Neural progenitor cell (in vitro differentiated cells): ENCODE measurements at regions not wholly inside any gene's neighbourhood (a gene's known extent, or its start where the extent isn't known, plus 50 kb on each side); places are given as distances from the start of the nearest gene placed in this dataset.

Experiments used
- DNase-seq: peaks from one replicate; pipeline ENCODE4 v3.0.0-alpha.2; 2016; ENCODE audit warnings: low spot score
- H2AFZ ChIP-seq: fragments of 200-600 bp; sonication (generic); replicated peaks from 2 replicates; pipeline ENCODE4 v1.6.1; 2016; ENCODE audit warnings: antibody characterized with exemption
- H3F3A ChIP-seq: fragments of 200-600 bp; sonication (generic); 2 replicates; pipeline ENCODE4 v1.6.1; 2016; ENCODE audit warnings: antibody characterized with exemption, low read depth
- H3K27ac ChIP-seq: fragments of 200-600 bp; sonication (generic); 2 replicates; pipeline ENCODE4 v1.5.1; 2016; ENCODE audit warnings: mild to moderate bottlenecking
- H3K27me3 ChIP-seq: fragments of 200-600 bp; sonication (generic); 2 replicates; pipeline ENCODE4 v1.6.1; 2016; ENCODE audit warnings: mild to moderate bottlenecking, moderate library complexity
- H3K36me3 ChIP-seq: fragments of 200-600 bp; sonication (generic); 2 replicates; pipeline ENCODE4 v1.5.1; 2016
- H3K4me1 ChIP-seq: fragments of 200-600 bp; sonication (generic); 2 replicates; pipeline ENCODE4 v1.6.1; 2016; ENCODE audit warnings: mixed run types
- H3K4me2 ChIP-seq: fragments of 200-600 bp; sonication (generic); 2 replicates; pipeline ENCODE4 v1.6.1; 2016
- H3K4me3 ChIP-seq: fragments of 200-600 bp; sonication (generic); 2 replicates; pipeline ENCODE4 v1.5.1; 2016
- H3K79me2 ChIP-seq: fragments of 200-600 bp; sonication (generic); 2 replicates; pipeline ENCODE4 v1.6.1; 2016; ENCODE audit warnings: low read depth
- H3K9ac ChIP-seq: fragments of 200-600 bp; sonication (generic); 2 replicates; pipeline ENCODE4 v1.6.1; 2016
- H3K9me3 ChIP-seq: fragments of 200-600 bp; sonication (generic); 2 replicates; pipeline ENCODE4 v1.5.1; 2016; ENCODE audit warnings: low read depth
- H4K20me1 ChIP-seq: fragments of 200-600 bp; sonication (generic); 2 replicates; pipeline ENCODE4 v1.6.1; 2016; ENCODE audit warnings: low read depth
- H3K27ac Mint-ChIP-seq: 3 replicates; pipeline ENCODE4 v1.8.0; 2021; ENCODE audit warnings: mixed read lengths
- H3K27me3 Mint-ChIP-seq: 2 replicates; pipeline ENCODE4 v1.8.0; 2022; ENCODE audit warnings: low read depth, mild to moderate bottlenecking, inconsistent platforms, moderate library complexity, mixed read lengths; ENCODE audit not compliant: insufficient read depth
- H3K36me3 Mint-ChIP-seq: 3 replicates; pipeline ENCODE4 v1.8.0; 2021; ENCODE audit warnings: mixed read lengths
- H3K4me1 Mint-ChIP-seq: 3 replicates; pipeline ENCODE4 v1.8.0; 2021; ENCODE audit warnings: mixed read lengths
- H3K4me3 Mint-ChIP-seq: 3 replicates; pipeline ENCODE4 v1.8.0; 2021; ENCODE audit warnings: mild to moderate bottlenecking, moderate library complexity, mixed read lengths
- H3K9me3 Mint-ChIP-seq: 3 replicates; pipeline ENCODE4 v1.8.0; 2020; ENCODE audit warnings: mixed read lengths
- EZH2 ChIP-seq: fragments of 200-600 bp; sonication (generic); IDR thresholded peaks from 2 replicates; pipeline ENCODE4 v1.6.1; 2017; ENCODE audit warnings: antibody characterized with exemption, mild to moderate bottlenecking, moderate library complexity
- EZH2phosphoT487 ChIP-seq: fragments of 200-600 bp; sonication (generic); IDR thresholded peaks from 2 replicates; pipeline ENCODE4 v1.6.1; 2017; ENCODE audit warnings: antibody characterized with exemption
- TF ChIP-seq, protein P1 (sequence below): fragments of 200-600 bp; sonication (generic); IDR thresholded peaks from 2 replicates; pipeline ENCODE4 v1.5.1; 2017; ENCODE audit warnings: antibody characterized with exemption, mild to moderate bottlenecking

DNA sequence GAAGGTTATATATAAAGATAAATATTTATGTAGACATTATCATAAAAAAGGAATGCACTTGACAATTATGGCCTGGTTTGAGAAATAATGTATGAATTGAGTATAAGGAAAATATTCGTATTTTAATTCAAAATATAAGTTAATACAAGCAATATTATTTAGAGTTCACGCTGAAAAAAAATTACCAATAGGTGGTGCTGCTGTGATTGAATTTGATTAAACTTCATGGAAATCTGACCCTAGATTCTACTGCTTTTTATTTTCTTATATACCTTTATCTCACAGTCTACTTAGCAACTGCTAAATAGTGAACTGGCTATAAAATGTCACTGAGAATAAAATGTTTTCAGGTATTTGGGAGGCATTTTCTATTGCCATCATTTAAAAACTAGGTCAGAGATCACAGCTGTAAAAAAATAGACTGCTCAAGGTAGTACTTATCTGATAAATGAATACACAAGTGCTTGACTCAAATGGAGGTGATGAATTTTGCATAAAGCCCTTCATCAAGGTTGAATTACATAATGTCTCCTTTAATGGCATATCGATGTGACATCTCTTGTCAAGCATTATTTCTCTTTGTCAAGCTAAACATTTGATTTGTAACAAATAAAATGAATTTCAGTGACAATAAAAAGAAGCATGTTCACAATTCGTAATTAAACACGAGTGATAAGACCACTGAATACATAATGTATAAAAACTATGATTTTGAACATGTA lies 1638.8 kb upstream of the PCDH7 start:
- DNase-seq = no peak
- H3K27me3 ChIP-seq = no peaks in the 10 kb centered on the region
- H3F3A ChIP-seq = no peaks in the 10 kb centered on the region
- H3K27ac Mint-ChIP-seq = no peak overlapping the region
- no peaks in the 10 kb centered on the region for H3K36me3 ChIP-seq
- H2AFZ ChIP-seq = no peak overlapping the region
- no peak overlapping the region for H3K4me2 ChIP-seq
- H4K20me1 ChIP-seq = no peaks in the 10 kb centered on the region
- no peaks in the 10 kb centered on the region for H3K36me3 Mint-ChIP-seq
- no peak overlapping the region for H3K9ac ChIP-seq
- peaks cover 7% of the 10 kb centered on the region for H3K4me1 Mint-ChIP-seq
- TF ChIP-seq EZH2 = no peak
- TF ChIP-seq EZH2phosphoT487 = no peak
- TF ChIP-seq, protein P1, sequence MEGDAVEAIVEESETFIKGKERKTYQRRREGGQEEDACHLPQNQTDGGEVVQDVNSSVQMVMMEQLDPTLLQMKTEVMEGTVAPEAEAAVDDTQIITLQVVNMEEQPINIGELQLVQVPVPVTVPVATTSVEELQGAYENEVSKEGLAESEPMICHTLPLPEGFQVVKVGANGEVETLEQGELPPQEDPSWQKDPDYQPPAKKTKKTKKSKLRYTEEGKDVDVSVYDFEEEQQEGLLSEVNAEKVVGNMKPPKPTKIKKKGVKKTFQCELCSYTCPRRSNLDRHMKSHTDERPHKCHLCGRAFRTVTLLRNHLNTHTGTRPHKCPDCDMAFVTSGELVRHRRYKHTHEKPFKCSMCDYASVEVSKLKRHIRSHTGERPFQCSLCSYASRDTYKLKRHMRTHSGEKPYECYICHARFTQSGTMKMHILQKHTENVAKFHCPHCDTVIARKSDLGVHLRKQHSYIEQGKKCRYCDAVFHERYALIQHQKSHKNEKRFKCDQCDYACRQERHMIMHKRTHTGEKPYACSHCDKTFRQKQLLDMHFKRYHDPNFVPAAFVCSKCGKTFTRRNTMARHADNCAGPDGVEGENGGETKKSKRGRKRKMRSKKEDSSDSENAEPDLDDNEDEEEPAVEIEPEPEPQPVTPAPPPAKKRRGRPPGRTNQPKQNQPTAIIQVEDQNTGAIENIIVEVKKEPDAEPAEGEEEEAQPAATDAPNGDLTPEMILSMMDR = peak; percentile 28
- H3K4me1 ChIP-seq = no peaks in the 10 kb centered on the region
- no peaks in the 10 kb centered on the region for H3K79me2 ChIP-seq
- no peaks in the 10 kb centered on the region for H3K9me3 ChIP-seq
- H3K4me3 Mint-ChIP-seq = no peak overlapping the region
- no peaks in the 10 kb centered on the region for H3K9me3 Mint-ChIP-seq
- H3K4me3 ChIP-seq = no peak overlapping the region
- no peaks in the 10 kb centered on the region for H3K27me3 Mint-ChIP-seq
- no peak overlapping the region for H3K27ac ChIP-seq

- TF ChIP-seq EZH2 = no peak
- TF ChIP-seq EZH2phosphoT487 = no peak
- TF ChIP-seq, protein P1 = no peak
- no peak overlapping the region for H2AFZ ChIP-seq
- no peak overlapping the region for H3K27ac Mint-ChIP-seq
- no peak for DNase-seq
- no peaks in the 10 kb centered on the region for H3K9me3 ChIP-seq
- H3K36me3 Mint-ChIP-seq = no peaks in the 10 kb centered on the region
- no peaks in the 10 kb centered on the region for H3K79me2 ChIP-seq
- no peak overlapping the region for H3K4me3 ChIP-seq
- H4K20me1 ChIP-seq = no peaks in the 10 kb centered on the region
- peaks cover 3% of the 10 kb centered on the region for H3K27me3 Mint-ChIP-seq
- H3K27me3 ChIP-seq = no peaks in the 10 kb centered on the region
- no peaks in the 10 kb centered on the region for H3K9me3 Mint-ChIP-seq
- no peak overlapping the region for H3K27ac ChIP-seq
- H3K4me3 Mint-ChIP-seq = no peak overlapping the region
- no peaks in the 10 kb centered on the region for H3K36me3 ChIP-seq
- peaks cover 7% of the 10 kb centered on the region for H3K4me1 Mint-ChIP-seq
- H3K4me2 ChIP-seq = no peak overlapping the region
- H3F3A ChIP-seq = no peaks in the 10 kb centered on the region
- H3K4me1 ChIP-seq = no peaks in the 10 kb centered on the region
- H3K9ac ChIP-seq = no peak overlapping the region
Observed at GRCh38 chr4:29082684-29083083, 1637.5 kb upstream of the PCDH7 start.

DNA sequence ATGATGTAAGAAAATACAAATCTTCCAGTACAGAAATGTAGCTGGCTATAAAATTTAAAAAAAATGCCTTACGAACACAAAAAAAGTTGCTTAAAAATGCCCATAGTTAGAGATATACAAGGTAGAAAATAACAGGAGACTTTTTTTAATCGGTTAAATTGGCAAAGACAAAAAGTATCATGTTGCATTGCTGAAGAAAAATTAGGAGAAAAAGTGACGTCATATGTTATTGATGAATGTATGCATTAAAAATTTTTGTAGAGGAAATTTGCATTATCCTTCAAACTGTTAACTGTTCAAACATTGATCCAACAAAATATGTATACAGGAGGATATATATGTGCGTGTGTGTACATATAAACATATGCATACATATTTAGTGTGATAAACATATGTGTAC lies 1634.4 kb upstream of the PCDH7 start:
- peaks cover 3% of the 10 kb centered on the region for H3K27me3 Mint-ChIP-seq
- Histone ChIP-seq H3K27me3 (no peaks in the 10 kb centered on the region), H3F3A (no peaks in the 10 kb centered on the region), H4K20me1 (no peaks in the 10 kb centered on the region), H3K4me2 (no peak overlapping the region), H2AFZ (no peak overlapping the region), H3K9ac (no peak overlapping the region), H3K79me2 (no peaks in the 10 kb centered on the region), H3K4me3 (no peak overlapping the region), H3K4me1 (no peaks in the 10 kb centered on the region), H3K27ac (no peak overlapping the region), H3K9me3 (no peaks in the 10 kb centered on the region), H3K36me3 (no peaks in the 10 kb centered on the region)
- TF ChIP-seq EZH2phosphoT487 (no peak), EZH2 (no peak)
- TF ChIP-seq, protein P1 = no peak
- H3K4me1 Mint-ChIP-seq = peaks cover 7% of the 10 kb centered on the region
- H3K4me3 Mint-ChIP-seq = no peak overlapping the region
- H3K36me3 Mint-ChIP-seq = no peaks in the 10 kb centered on the region
- no peak overlapping the region for H3K27ac Mint-ChIP-seq
- no peak for DNase-seq
- no peaks in the 10 kb centered on the region for H3K9me3 Mint-ChIP-seq
